ENCODE measurements at regions not wholly inside any gene's neighbourhood (a gene's known extent, or its start where the extent isn't known, plus 50 kb on each side); places are given as distances from the start of the nearest gene placed in this dataset.
"Not testable (repeated sequence)": the region's sequence is repeated elsewhere in the genome, so short reads cannot be mapped to it uniquely, and the experiment has no call there.

GRCh38 chr2:199131876-199132275 lies 325.9 kb downstream of the SATB2 start:
- DNase-seq (ENCODE audit: low read depth in 2 of 2) = no peak

- DNase-seq (ENCODE audit: low read depth in 2 of 2) = no peak
Measured at GRCh38 chr2:199131136-199131655, 326.5 kb downstream of the SATB2 start.

GRCh38 chr2:199130501-199130900 lies 327.2 kb downstream of the SATB2 start:
- DNase-seq (ENCODE audit: low read depth in 2 of 2) = no peak

- DNase-seq (ENCODE audit: low read depth in 2 of 2) = no peak
Measured at GRCh38 chr2:199128476-199129229, 329.1 kb downstream of the SATB2 start.

GRCh38 chr2:199119796-199120195 lies 337.9 kb downstream of the SATB2 start:
- no peak for DNase-seq (ENCODE audit: low read depth in 2 of 2)

- no peak for DNase-seq (ENCODE audit: low read depth in 2 of 2)
Measured at GRCh38 chr2:199118673-199119112, 339.0 kb downstream of the SATB2 start.

GRCh38 chr2:199115169-199115568 lies 342.6 kb downstream of the SATB2 start:
- no peak for DNase-seq (ENCODE audit: low read depth in 2 of 2)

GRCh38 chr2:199113111-199113510 lies 344.6 kb downstream of the SATB2 start:
- no peak for DNase-seq (ENCODE audit: low read depth in 2 of 2)

- DNase-seq (ENCODE audit: low read depth in 2 of 2) = no peak
Measured at GRCh38 chr2:199111458-199111857, 346.3 kb downstream of the SATB2 start.

GRCh38 chr2:199108056-199108455 lies 349.7 kb downstream of the SATB2 start:
- DNase-seq (ENCODE audit: low read depth in 2 of 2) = no peak

GRCh38 chr2:199105826-199106225 lies 351.9 kb downstream of the SATB2 start:
- no peak for DNase-seq (ENCODE audit: low read depth in 2 of 2)

- no peak for DNase-seq (ENCODE audit: low read depth in 2 of 2)
Measured at GRCh38 chr2:199101487-199101886, 356.3 kb downstream of the SATB2 start.

- no peak for DNase-seq (ENCODE audit: low read depth in 2 of 2)
Measured at GRCh38 chr2:199100326-199101110, 357.2 kb downstream of the SATB2 start.

- no peak for DNase-seq (ENCODE audit: low read depth in 2 of 2)
Measured at GRCh38 chr2:199092419-199092818, 365.3 kb downstream of the SATB2 start.

GRCh38 chr2:199085261-199085660 lies 372.5 kb downstream of the SATB2 start:
- DNase-seq (ENCODE audit: low read depth in 2 of 2) = no peak

GRCh38 chr2:199070322-199070949 lies 387.3 kb downstream of the SATB2 start:
- DNase-seq (ENCODE audit: low read depth in 2 of 2) = no peak

GRCh38 chr2:199064201-199064600 lies 393.5 kb downstream of the SATB2 start:
- DNase-seq (ENCODE audit: low read depth in 2 of 2) = no peak

GRCh38 chr2:199057936-199058335 lies 399.8 kb downstream of the SATB2 start:
- DNase-seq (ENCODE audit: low read depth in 2 of 2) = no peak

- no peak for DNase-seq (ENCODE audit: low read depth in 2 of 2)
Measured at GRCh38 chr2:199055336-199055735, 402.4 kb downstream of the SATB2 start.

GRCh38 chr2:199042660-199043379 lies 414.9 kb downstream of the SATB2 start:
- DNase-seq (ENCODE audit: low read depth in 2 of 2) = no peak

- DNase-seq (ENCODE audit: low read depth in 2 of 2) = no peak
Measured at GRCh38 chr2:199040522-199040921, 417.2 kb downstream of the SATB2 start.

GRCh38 chr2:199033761-199034160 lies 424.0 kb downstream of the SATB2 start:
- not testable (repeated sequence) for DNase-seq (ENCODE audit: low read depth in 2 of 2)
